ENCODE measurements at regions not wholly inside any gene's neighbourhood (a gene's known extent, or its start where the extent isn't known, plus 50 kb on each side); places are given as distances from the start of the nearest gene placed in this dataset.

- Histone ChIP-seq H3K4me2 (ENCODE audit: low read depth, low read length) (no peak overlapping the region), H3K9me3 (replicated peaks; ENCODE audit: insufficient read depth, low read length) (no peaks in the 10 kb centered on the region)
- no peak for TF ChIP-seq EZH2phosphoT487 (IDR thresholded peaks at IDR 0.05; ENCODE audit: low read length)
These were observed 107.1 kb downstream of the CEBPB start for GRCh38 chr20:50297498-50298376.

GRCh38 chr20:50298554-50299324, 108.1 kb downstream of the CEBPB start:
- Histone ChIP-seq H3K27me3 (replicated peaks; ENCODE audit: insufficient read depth, low read length) (peaks cover 93% of the 10 kb centered on the region), H2AFZ (ENCODE audit: low read length) (no peak overlapping the region), H3K36me3 (replicated peaks; ENCODE audit: insufficient read depth, low read length) (no peaks in the 10 kb centered on the region), H3K9me2 (replicated peaks; ENCODE audit: insufficient read depth, low read length) (no peaks in the 10 kb centered on the region), H4K20me1 (ENCODE audit: insufficient read depth, low read length) (no peaks in the 10 kb centered on the region), H3K9ac (ENCODE audit: low read length) (no peak overlapping the region), H3K4me3 (ENCODE audit: low read length) (no peak overlapping the region), H3K27ac (ENCODE audit: low read length) (no peak overlapping the region), H3K4me1 (ENCODE audit: low read length) (no peaks in the 10 kb centered on the region), H3F3A (ENCODE audit: insufficient read depth, low read length) (no peaks in the 10 kb centered on the region), H3K9me3 (replicated peaks; ENCODE audit: insufficient read depth, low read length) (no peaks in the 10 kb centered on the region), H3K79me2 (ENCODE audit: low read length) (no peaks in the 10 kb centered on the region), H3K4me2 (ENCODE audit: low read depth, low read length) (no peak overlapping the region)
- TF ChIP-seq CTCF (IDR thresholded peaks at IDR 0.05; ENCODE audit: low read length) (no peak), EZH2phosphoT487 (IDR thresholded peaks at IDR 0.05; ENCODE audit: low read length) (no peak), EZH2 (optimal IDR thresholded peaks at IDR 0.05; ENCODE audit: low read depth, low read length) (no peak)
- DNase-seq: no peak

More at GRCh38 chr20:50297498-50298376, 107.1 kb downstream of the CEBPB start:
- Histone ChIP-seq H3K27me3 (replicated peaks; ENCODE audit: insufficient read depth, low read length) (peaks cover 95% of the 10 kb centered on the region), H3K79me2 (ENCODE audit: low read length) (no peaks in the 10 kb centered on the region), H3K9ac (ENCODE audit: low read length) (no peak overlapping the region), H3K9me2 (replicated peaks; ENCODE audit: insufficient read depth, low read length) (no peaks in the 10 kb centered on the region), H3K36me3 (replicated peaks; ENCODE audit: insufficient read depth, low read length) (no peaks in the 10 kb centered on the region), H3K4me3 (ENCODE audit: low read length) (no peak overlapping the region), H3F3A (ENCODE audit: insufficient read depth, low read length) (no peaks in the 10 kb centered on the region), H3K4me1 (ENCODE audit: low read length) (no peaks in the 10 kb centered on the region), H4K20me1 (ENCODE audit: insufficient read depth, low read length) (no peaks in the 10 kb centered on the region), H3K27ac (ENCODE audit: low read length) (no peak overlapping the region), H2AFZ (ENCODE audit: low read length) (no peak overlapping the region)
- no peak for DNase-seq

- Histone ChIP-seq H3K4me3 (ENCODE audit: low read length) (no peak overlapping the region), H4K20me1 (ENCODE audit: insufficient read depth, low read length) (no peaks in the 10 kb centered on the region), H3K9me3 (replicated peaks; ENCODE audit: insufficient read depth, low read length) (no peaks in the 10 kb centered on the region), H3K27me3 (replicated peaks; ENCODE audit: insufficient read depth, low read length) (peaks cover 93% of the 10 kb centered on the region), H3K36me3 (replicated peaks; ENCODE audit: insufficient read depth, low read length) (no peaks in the 10 kb centered on the region), H3F3A (ENCODE audit: insufficient read depth, low read length) (no peaks in the 10 kb centered on the region), H3K9me2 (replicated peaks; ENCODE audit: insufficient read depth, low read length) (no peaks in the 10 kb centered on the region), H3K27ac (ENCODE audit: low read length) (no peak overlapping the region), H3K4me1 (ENCODE audit: low read length) (no peaks in the 10 kb centered on the region), H3K4me2 (ENCODE audit: low read depth, low read length) (no peak overlapping the region), H2AFZ (ENCODE audit: low read length) (no peak overlapping the region), H3K9ac (ENCODE audit: low read length) (no peak overlapping the region), H3K79me2 (ENCODE audit: low read length) (no peaks in the 10 kb centered on the region)
- no peak for DNase-seq
- TF ChIP-seq EZH2phosphoT487 (IDR thresholded peaks at IDR 0.05; ENCODE audit: low read length) (no peak), CTCF (IDR thresholded peaks at IDR 0.05; ENCODE audit: low read length) (no peak), EZH2 (optimal IDR thresholded peaks at IDR 0.05; ENCODE audit: low read depth, low read length) (no peak)
These were observed 108.6 kb downstream of the CEBPB start for GRCh38 chr20:50299325-50299629.
